Jurkat, Clone E6-1 (cell line): ENCODE measurements at regions not wholly inside any gene's neighbourhood (a gene's known extent, or its start where the extent isn't known, plus 50 kb on each side); places are given as distances from the start of the nearest gene placed in this dataset.
"Not testable (repeated sequence)": the region's sequence is repeated elsewhere in the genome, so short reads cannot be mapped to it uniquely, and the experiment has no call there.

Experiments
- DNase-seq: peaks from one replicate; pipeline ENCODE4 v3.0.0-alpha.2; 2011; ENCODE audit warnings: low read depth, low spot score
- H3K4me3 ChIP-seq: 2 replicates; pipeline ENCODE4 v1.5.1; 2011; ENCODE audit warnings: mild to moderate bottlenecking, low read length, control low read depth, moderate library complexity

DNA sequence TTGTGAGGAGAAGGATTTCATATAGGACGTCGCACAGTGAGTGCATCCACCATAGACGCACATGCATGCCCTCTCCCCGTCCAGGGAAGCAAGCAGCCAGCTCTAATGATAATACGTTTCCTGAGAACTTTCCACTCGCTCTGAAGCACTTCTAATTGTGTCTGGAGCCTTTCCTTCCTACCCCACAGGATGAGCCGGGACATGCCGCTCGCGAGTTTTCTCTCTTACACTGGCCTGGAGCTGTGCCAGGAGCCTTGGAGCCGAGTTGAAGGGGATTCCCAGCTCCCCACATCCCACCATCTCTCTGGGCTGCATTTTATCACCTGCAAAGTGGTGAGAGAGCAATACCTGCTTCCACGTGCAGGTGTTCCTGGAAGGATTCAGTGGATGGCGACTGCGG, 368.1 kb downstream of the C16orf95 start:
- DNase-seq, result no peak
- H3K4me3 ChIP-seq, result no peak overlapping the region

DNA sequence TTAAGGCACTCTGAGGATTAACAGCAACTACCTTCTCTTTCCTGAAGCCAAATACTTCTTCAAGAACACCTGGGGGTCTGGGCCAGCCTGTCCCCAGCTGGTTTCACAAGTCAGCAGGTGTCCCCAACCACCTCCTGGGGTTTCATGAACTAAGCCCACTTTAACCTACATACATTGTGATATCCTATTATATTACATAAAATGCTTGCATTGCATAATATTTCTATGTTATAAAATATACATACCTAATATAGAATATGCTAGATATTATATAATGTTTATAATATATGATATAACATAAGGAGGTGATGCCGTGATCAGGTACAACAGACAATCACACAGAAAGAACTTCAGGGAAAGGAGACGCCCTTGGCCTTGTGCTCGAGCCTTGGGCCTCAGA, 367.6 kb downstream of the C16orf95 start:
- no peak for DNase-seq
- no peak overlapping the region for H3K4me3 ChIP-seq

DNA sequence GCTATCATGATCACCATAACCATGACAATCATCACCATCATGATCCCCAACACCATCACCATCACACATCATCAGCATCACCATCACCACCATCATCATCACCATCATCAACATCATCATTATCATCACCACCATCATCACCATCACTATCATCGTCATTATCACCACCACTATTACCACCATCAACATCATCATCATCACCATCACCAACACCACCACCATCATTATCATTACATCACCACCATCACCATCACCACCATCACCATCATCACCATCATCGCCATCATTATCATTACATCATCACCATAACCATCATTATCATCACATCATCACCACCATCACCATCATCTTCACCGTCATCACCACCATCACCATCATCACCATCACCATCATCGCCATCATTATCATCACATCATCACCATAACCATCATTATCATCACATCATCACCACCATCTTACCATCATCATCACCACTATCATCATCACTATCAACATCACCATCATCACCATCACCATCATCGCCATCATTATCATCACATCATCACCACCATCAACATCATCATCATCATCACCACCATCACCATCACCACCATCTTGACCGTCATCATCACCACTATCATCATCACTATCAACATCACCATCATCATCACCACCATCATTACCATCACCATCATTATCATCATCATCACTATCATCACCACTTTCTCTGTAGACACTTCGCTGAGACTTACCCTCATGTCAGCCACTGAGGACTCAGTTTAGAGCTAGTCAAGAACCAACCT, 366.0 kb downstream of the C16orf95 start:
- no peak for DNase-seq
- H3K4me3 ChIP-seq, result no peak overlapping the region

DNA sequence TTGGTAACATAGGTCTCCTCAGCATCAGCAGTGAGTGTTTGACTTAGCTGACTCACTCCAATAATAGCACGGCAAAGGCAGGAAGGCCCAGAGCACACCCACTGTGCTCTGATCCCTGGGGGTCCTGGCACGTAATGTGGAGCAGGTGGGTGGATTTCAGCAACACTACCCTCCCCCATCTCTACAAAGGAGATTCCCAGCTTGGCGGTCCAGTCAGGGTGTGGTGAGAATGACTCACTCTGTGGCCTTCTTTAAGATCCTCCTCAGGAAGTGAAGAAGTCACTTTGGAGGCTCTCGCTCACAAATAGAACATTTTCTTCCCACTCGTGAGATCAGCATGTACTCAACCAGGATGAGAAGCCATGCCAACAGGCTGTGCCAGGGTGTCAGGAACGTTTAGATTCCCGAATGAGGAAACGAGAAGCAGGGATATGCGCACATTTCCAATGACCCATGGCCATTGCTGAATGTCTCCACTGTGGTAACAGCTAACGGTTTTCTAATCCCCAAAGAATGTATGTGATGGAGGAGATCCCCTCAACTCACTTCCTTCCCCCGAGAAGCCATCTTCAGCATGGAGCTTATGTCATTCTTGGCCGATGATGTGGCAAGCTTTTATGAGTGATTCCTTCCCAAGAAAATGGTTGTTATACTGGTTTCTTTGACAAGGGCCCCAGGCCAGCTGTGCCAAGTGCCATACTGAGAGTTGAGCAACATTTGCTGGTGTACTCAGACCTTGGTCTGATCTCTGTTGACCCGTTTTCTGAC, 365.2 kb downstream of the C16orf95 start:
- H3K4me3 ChIP-seq, result no peak overlapping the region
- DNase-seq, result no peak

DNA sequence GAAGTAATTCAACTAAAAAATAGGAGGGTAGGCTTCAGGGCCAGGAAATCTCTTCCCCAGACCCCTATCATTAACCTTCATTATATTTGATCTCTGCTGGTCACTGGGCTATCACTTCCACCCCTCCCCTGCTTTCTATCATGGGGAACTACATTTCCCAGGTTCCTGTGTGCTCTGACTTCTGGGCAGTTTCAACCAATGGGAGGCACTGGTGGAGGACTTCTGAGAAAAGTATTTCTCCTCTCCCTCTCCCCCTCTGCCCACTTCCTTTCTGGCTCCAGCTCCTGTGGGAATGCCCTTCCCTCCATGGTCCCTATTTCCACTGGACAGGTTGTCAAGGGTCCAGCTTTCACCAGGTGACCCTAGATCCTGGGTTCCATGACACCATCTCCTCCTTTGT, 364.4 kb downstream of the C16orf95 start:
- no peak overlapping the region for H3K4me3 ChIP-seq
- no peak for DNase-seq

- H3K4me3 ChIP-seq, result no peak overlapping the region
- DNase-seq, result no peak
Measured at GRCh38 chr16:86953631-86954391, 363.4 kb downstream of the C16orf95 start.

GRCh38 chr16:86955136-86955855, 361.9 kb downstream of the C16orf95 start:
- H3K4me3 ChIP-seq, result no peak overlapping the region
- DNase-seq, result no peak

GRCh38 chr16:86956437-86956836, 360.8 kb downstream of the C16orf95 start:
- peak; percentile 28 for DNase-seq
- no peak overlapping the region for H3K4me3 ChIP-seq

GRCh38 chr16:86957662-86958198, 359.5 kb downstream of the C16orf95 start:
- DNase-seq, H3K4me3 ChIP-seq: not testable (repeated sequence)

DNA sequence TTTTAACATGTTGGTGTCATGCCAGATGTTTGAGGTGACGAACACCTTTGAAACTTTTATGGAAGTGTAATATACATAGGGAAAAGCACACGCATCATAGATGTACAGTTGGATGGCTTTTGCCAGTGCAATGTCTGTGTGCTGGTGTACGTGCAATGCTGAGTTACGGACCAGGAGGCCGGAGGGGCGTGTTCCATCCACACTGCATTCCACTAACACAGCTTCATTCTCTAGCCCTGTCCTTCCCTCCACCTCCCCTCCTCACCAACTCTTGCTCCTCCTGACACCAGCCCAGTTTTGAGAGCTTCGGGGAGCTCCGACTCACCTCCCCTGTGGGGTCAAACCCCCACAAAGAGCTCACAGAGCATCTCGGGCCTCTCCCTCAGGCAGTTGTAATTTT, 358.8 kb downstream of the C16orf95 start:
- no peak for DNase-seq
- no peak overlapping the region for H3K4me3 ChIP-seq

DNA sequence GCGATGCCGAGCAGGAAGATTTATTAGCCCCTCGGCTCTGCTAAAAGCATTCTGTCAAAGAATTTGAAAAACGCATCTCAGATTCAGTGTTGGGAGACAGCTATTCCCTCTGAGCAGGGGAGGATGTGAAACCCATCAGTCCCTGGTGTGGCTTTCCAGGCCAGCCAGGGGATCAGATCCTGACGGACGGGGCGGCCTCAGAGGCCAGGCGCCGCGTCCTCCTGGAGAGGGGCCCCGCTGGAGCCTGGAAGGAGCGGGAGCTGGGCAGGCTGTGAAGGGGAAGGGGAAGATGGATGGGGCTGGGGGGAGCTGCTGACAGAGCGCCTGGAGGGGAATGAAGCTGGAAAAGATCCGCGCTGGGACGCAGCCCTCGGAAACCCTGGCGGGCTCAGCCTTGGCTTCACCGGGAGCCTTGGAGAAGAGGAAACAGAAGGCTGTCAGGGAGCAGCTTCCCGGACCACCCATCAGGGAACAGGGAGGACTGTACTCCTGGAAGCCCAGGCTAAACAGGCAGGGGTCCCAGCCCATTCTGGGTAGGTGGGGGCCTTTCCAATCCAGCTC, 358.0 kb downstream of the C16orf95 start:
- no peak for DNase-seq
- H3K4me3 ChIP-seq, result no peak overlapping the region

DNA sequence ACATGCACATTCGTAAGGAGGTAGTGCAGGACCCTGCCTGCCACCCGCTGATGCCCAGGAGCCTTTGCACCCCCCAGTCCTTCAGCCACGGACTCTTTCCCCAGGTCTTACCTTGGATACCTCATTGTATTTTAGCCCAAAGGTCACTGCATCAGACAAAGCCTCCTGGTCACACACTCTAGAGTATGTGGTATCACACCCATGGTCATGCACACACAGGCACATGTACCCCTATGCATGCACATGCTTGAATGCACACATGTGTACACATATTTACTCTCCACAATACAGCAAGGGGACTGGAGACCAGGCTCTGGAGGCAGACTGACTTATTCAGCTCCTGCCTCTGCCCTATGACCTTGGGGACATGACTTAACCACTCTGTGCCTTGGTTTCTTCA, 357.5 kb downstream of the C16orf95 start:
- no peak for DNase-seq
- no peak overlapping the region for H3K4me3 ChIP-seq

GRCh38 chr16:86960266-86960665, 356.9 kb downstream of the C16orf95 start:
- no peak overlapping the region for H3K4me3 ChIP-seq
- DNase-seq, result no peak

GRCh38 chr16:86961171-86961601, 356.0 kb downstream of the C16orf95 start:
- H3K4me3 ChIP-seq, result no peak overlapping the region
- no peak for DNase-seq

DNA sequence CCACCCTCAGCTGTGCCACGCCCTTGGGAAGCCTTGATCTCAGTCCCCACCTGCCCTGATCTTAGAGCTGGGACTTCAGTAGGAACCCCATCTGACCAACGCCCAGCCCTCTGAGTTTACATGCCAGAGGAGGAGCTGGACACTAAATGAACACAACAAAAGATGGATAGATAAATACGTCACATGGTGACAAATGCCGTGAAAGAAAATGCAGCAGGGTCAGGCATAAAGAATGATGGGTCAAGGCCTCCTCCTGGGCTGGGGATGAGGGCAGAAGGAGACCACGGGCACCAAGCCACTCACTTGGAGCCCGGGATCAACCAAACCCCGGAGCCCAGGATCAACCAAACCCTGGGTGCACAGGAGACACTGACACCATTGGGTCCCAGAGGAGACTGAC, 354.9 kb downstream of the C16orf95 start:
- no peak overlapping the region for H3K4me3 ChIP-seq
- no peak for DNase-seq

GRCh38 chr16:86962913-86963312, 354.3 kb downstream of the C16orf95 start:
- no peak for DNase-seq

DNA sequence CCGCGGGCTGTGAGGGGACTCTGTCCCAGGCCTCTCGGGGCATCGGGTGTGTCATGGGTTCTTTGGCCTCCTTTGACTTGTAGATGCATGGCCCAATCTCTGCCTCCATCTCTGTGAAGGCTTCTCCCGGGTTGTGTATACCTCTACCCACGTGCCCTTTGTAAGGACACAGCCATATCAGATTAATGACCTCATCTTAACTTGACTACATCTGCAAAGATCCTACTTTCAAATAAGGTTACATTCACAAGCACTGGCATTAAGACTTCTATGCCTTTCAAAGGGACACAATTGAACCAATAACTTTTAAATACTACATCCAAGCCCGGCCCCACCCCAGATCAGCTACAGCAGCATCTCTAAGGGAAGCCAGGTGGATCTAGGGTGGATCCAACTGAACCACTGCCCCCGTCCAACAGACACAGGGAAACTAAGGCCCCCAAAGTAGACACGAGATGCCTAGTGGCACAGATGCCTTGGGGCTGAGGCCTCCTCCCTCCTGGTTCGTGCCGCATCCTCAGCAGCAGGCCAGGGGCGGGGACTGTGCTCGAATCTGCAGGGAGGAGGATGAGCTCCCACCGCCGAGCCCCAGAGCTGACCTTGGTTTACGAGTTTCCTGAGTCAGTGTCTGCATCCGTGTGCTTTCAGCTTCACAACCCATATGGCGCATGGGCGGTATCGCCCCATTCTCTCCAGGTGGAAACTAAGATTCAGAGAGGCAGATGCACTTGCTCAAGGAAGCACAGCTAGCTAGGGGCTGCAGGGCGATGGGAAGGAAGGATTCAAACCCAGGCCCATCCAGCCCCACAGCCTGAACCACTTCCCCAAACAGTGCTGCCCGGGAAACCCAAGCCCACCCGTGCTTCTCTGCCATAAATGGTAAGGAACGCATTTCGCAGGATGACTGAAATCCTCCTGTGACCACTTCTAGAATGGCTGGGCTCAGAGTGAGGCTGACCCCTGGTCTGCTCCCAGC, 353.3 kb downstream of the C16orf95 start:
- no peak overlapping the region for H3K4me3 ChIP-seq
- DNase-seq, result no peak

More at GRCh38 chr16:86962913-86963312, 354.3 kb downstream of the C16orf95 start:
- H3K4me3 ChIP-seq, result no peak overlapping the region
